ENCODE measurements at regions not wholly inside any gene's neighbourhood (a gene's known extent, or its start where the extent isn't known, plus 50 kb on each side); places are given as distances from the start of the nearest gene placed in this dataset.
"Not testable (repeated sequence)": the region's sequence is repeated elsewhere in the genome, so short reads cannot be mapped to it uniquely, and the experiment has no call there.

DNA sequence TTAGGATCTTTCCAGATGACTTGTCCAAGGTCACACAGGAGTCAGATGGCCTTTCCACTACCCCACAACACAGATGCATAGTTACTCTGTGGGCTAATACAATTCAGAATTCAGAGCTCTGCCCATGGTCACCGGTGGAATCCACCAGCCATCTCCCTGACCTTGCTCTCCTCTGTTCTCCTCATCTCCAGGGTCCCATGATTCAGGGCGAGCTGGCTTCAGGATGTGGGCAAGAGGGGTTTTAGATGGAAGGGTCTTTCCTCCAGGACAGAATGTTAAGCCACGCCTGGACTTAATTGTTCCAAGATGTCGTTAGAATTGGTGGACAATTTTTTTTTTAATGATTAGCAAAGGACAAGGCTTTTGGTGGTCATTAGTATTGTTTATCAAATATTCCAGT is 81.7 kb upstream of the LARP1 start:
- no peak for DNase-seq (ENCODE audit: extremely low read depth, low read depth)

DNA sequence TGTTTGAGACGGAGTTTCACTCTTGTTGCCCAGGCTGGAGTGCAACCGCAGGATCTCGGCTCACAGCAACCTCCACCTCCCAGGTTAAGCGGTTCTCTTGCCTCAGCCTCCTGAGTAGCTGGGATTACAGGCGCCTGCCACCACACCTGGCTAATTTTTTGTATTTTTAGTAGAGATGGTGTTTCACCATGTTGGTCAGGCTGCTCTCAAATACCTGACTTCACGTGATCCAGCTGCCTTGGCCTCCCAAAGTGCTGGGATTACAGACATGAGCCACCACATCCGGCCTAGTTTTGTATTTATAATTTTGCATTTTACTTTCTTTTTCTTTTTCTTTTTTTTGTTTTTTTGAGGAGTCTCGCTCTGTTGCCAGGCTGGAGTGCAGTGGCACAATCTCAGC is 85.3 kb upstream of the LARP1 start:
- DNase-seq (ENCODE audit: extremely low read depth, low read depth), result not testable (repeated sequence)

More for the DNA sequence above, 81.7 kb upstream of the LARP1 start:
- TF ChIP-seq, protein P1, sequence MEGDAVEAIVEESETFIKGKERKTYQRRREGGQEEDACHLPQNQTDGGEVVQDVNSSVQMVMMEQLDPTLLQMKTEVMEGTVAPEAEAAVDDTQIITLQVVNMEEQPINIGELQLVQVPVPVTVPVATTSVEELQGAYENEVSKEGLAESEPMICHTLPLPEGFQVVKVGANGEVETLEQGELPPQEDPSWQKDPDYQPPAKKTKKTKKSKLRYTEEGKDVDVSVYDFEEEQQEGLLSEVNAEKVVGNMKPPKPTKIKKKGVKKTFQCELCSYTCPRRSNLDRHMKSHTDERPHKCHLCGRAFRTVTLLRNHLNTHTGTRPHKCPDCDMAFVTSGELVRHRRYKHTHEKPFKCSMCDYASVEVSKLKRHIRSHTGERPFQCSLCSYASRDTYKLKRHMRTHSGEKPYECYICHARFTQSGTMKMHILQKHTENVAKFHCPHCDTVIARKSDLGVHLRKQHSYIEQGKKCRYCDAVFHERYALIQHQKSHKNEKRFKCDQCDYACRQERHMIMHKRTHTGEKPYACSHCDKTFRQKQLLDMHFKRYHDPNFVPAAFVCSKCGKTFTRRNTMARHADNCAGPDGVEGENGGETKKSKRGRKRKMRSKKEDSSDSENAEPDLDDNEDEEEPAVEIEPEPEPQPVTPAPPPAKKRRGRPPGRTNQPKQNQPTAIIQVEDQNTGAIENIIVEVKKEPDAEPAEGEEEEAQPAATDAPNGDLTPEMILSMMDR (IDR thresholded peaks at IDR 0.05; ENCODE audit: low read depth, low read length), result no peak

DNA sequence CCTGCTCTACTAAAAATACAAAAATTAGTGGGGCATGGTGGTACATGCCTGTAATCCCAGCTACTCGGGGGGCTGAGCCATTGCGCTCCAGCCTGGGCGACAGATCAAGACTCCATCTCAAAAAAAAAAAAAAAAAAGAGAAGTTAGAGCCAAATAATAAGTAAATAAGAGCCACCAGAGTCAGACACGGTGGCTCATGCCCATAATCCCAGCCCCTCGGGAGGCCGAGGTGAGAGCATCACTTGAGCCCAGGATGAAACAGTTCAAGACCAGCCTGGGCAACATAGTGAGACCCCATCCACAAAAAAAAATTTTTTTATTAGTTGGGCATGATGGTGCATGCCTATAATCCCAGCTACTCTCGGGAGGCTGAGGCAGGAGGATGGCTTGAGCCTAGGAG is 85.8 kb upstream of the LARP1 start:
- TF ChIP-seq, protein P1 (IDR thresholded peaks at IDR 0.05; ENCODE audit: low read depth, low read length), result no peak
- no peak for DNase-seq (ENCODE audit: extremely low read depth, low read depth)

DNA sequence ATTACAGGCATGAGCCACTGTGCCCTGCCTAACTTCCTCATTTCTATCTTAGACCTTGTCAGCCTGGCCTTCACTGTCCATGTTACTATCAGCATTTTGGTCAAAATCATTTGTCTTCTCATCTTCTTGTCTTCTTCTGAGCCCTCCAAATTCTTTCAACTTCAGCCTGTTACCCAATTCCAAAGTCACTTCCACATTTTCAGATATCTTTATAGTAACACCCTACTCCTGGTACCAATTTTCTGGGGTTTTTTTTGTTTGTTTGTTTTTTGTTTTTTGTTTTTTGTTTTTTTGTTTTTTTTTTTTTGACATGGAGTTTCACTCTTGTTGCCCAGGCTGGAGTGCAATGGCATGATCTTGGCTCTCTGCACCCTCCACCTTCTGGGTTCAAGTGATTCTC is 90.3 kb upstream of the LARP1 start:
- TF ChIP-seq, protein P1 (IDR thresholded peaks at IDR 0.05; ENCODE audit: low read depth, low read length), result no peak
- no peak for DNase-seq (ENCODE audit: extremely low read depth, low read depth)

DNA sequence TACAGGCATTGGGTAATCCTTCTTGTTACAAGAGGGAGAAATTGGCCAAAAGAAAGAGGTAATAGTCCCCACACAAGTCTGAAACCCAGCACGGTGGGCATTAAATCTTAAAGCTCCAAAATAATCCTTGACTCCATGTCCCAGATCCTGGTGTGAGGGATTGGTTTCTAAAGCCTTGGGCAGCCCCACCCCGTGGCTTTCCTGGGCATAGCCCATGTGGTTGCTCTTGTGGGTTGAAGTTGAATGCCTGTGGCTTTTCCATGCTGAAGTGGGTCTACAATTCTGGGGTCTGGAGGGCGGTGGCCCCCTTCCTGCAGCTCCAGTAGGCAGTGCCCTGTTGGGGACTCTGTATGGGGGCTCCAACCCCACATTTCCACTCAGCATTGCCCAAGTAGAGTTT is 91.8 kb upstream of the LARP1 start:
- TF ChIP-seq, protein P1 (IDR thresholded peaks at IDR 0.05; ENCODE audit: low read depth, low read length), result no peak
- no peak for DNase-seq (ENCODE audit: extremely low read depth, low read depth)

DNA sequence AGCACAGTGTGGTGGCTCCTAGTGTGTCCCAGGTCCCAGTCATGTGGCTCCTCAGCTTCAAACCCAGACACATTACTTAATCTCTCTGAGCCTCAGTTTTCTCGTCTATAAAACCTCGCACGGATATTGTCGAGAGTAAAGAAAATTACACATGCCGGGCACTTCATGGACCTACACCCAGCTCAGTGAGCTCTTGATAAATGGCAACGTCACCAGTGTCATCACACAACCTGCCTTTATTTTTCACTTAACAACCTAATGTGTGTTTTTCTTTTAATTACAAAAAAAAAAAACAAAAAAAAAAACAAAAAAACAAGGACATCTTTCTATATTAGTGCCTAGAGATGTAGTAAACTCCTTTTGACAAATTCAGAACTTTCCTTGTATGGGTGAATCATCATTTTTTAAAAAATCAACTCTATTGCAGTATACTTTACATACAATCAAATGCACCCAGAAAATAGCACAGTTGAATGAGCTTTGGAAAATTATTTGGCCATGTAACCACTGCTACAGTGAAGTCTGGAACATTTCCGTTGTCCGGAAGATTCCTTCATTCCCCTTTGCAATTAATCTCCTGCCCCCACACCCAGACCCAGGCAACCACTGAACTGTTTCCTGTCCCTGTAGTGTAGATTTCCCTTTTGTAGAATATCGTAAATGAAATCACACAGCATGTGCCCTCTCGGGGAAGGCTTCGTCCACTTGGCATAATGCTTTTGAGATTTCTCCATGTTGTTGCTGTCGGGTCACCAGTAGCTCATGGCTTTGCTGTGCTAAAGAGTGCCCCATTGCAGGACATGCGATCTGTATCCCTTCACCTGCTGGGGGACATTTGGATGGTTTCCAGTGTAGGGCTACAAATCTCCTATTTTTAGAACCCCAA is 100.4 kb upstream of the LARP1 start:
- TF ChIP-seq, protein P1 (IDR thresholded peaks at IDR 0.05; ENCODE audit: low read depth, low read length), result no peak
- DNase-seq (ENCODE audit: extremely low read depth, low read depth), result no peak

DNA sequence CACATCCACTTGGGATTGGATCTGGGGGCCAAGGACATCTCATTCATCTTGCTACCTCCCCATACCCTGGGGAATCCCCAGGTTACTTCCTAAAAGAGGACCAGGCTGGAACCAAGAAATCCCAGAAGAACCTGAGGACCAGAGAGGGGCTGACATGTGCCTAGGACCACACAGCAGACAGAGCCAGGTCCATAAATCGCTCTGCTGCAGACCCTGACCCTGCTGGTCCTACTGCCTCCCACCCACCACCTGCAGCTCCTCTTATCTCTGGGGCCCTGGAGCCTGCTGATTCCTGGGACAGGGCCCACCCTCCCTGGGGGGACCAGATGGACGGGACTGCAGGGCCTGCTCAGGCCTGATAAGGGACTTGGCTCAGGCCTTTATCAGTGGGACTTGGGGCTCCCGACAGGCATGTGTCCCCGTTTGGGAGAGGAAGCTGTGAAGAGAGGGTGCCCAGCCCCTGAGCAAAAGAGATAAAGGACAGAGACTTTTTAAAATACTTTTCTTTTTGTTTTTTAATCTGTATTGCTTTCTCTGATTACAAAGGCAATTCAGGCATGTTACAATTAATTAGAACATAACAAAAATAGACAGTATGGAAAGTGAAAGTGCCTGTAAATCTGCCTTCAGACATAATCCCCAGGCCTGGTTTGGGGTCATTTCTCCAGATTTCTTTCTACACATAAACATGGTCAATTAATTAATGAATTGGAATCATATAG is 101.3 kb upstream of the LARP1 start:
- TF ChIP-seq, protein P1 (IDR thresholded peaks at IDR 0.05; ENCODE audit: low read depth, low read length), result no peak
- DNase-seq (ENCODE audit: extremely low read depth, low read depth), result no peak
